Stimulated activated CD4-positive, alpha-beta T cell treated with anti-CD3 and anti-CD28 coated beads, TNF-alpha, amount 100 ng/mL, for 1 hour (primary cell): ENCODE measurements at regions not wholly inside any gene's neighbourhood (a gene's known extent, or its start where the extent isn't known, plus 50 kb on each side); places are given as distances from the start of the nearest gene placed in this dataset.

Source experiments
- DNase-seq, 3 donors: peaks; one replicate each; pipeline ENCODE4 v3.0.0-alpha.2; 2020; ENCODE audit warnings: low read depth in 3 of 3, low spot score in 1 of 3

DNA sequence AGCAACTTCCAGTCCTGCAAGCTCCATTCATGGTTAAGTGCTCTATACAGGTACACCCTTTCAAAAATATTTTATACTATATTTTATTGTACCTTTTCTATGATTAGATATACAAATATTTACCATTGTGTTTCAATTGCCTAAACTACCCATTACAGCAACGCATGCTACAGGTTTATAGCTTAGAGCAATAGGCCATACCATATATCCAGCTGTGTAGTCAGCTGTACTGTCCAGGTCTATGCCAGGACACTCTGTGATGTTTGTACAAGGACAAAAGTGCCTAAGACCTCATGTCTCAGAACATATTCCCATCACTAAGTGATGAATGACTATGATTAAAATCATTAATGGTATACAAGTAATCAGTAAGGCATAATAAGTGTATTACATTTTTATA is 368.7 kb downstream of the CMPK2 start:
- DNase-seq: no peak

DNA sequence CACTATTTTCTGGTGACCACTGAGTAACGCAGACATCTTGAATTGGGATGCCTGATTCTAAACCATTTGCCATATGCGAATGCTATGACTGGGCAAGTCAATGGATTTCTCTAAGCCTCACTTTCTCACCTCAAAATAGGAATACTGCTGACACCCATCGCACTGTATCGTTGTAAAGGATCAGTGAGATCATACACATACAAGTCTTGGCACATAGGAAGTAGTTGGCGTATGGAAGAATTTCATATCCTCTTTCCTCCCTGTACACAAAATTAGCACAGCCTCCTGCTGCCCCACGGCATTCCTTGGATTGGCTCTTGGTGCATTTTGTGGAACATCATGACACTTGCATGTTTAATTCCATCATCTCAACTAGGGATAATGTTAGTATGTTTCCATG is 366.9 kb downstream of the CMPK2 start:
- no peak for DNase-seq

DNA sequence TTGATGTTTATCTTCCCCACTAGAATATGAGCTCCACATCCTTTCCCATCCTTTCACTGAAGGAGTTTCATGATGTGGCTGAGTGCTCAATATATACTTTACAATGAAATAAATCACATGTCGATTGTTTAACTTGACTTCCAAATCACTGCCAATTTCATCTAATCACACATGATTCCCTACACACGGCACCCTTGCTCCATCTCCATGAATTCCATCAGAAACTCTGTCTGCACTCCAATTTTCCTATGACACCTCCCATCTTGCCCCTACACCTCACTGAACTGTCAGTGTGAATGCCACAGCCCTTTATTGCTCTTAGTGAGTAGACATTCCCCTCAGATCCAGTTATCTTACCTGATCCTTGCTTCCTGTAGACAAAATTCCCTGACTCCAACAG is 366.0 kb downstream of the CMPK2 start:
- DNase-seq: no peak

DNA sequence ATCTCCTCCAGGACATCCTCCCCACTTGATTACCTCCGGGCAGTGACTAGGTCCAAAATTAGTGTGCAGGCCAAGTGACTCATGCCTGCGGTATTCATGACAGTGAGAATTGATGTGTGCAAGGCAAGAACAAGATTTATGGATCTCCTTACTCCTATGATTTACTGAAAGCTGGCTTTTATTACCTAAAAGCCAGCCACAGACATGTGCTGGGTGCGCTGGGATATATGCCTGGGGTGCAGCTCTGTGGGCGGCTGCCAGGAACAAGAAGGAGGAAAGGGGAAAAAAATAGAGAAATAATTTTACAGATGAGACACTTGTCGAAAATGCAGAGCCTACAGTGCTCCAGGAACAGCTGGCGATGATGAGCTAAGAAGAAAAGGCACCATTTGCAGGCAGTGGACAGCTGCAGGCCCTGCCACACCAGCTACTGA is 359.3 kb downstream of the CMPK2 start:
- no peak for DNase-seq

DNA sequence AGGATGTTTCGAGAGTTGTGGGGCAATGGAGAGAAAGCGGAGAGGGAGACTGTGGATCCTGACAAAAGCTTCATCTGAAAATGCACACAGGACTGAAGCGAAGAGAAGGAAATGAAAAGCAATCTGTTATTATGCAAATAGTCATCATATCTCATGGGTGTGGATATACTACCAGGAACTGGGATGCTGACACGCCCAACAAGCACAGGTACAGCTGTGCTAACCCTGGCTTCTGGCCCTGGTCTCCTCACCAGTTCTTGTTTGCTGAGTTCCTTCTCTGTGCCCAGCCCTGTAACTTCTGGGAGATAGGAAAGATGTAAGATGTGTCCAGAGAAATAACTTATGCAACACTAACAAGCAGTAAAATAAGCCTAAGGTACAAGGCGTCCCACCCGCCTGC is 358.8 kb downstream of the CMPK2 start:
- no peak for DNase-seq

DNA sequence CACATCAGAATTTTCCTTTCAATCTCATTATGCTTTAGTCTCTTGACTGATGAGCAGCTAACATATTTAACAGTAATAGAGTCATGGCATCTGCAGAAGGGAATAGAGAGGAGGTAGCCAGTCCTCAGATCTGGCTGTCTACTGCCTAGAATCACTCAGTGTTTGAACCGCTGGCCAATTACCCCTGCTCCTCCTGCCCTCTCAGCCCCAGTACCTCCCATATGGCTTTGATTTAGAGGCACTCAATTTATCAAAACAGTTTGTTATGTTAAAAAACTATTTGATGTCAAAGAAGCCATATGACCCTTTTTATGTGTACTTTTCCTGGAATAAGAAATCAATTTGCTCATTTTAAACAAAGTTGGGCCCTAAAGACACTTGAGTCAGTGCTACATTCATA is 355.2 kb downstream of the CMPK2 start:
- no peak for DNase-seq

DNA sequence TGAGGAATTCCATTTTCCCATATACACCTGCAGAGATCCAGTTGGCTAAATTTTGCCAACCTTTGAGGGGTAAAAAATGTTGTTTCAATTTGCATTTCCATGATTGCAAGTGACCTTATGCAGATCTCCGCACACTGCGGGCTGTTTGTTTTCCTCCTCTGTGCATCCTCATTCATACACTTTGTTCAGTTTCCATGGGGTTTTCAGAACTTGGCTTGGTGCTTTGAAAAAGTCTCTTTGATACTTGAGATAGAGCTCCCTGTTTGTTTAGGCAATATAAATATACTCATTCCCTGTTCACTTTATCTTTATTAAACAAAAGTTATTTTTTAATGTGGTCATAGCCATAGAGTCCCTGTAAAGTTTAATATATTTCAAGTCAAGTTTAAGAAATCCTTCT is 353.1 kb downstream of the CMPK2 start:
- DNase-seq: no peak

DNA sequence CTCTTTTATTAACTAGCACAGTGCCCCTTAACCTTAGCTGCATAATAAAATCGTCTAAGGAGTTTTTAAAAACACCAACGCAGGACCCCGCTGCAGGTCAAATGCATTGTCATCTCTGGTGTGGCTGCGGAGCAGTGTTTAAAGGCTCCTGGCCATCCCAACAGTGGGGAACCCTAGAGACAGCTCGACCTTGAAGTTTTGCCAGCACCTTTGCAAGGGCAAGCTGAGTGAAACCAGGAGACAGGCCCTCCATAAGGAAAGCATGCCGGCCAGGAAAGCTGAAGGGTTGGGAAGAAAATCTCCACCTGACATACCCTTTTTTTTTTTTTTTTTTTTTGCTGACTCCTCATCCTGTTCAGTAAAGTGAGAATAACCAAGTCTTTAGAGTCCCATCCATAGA is 349.0 kb downstream of the CMPK2 start:
- no peak for DNase-seq

DNA sequence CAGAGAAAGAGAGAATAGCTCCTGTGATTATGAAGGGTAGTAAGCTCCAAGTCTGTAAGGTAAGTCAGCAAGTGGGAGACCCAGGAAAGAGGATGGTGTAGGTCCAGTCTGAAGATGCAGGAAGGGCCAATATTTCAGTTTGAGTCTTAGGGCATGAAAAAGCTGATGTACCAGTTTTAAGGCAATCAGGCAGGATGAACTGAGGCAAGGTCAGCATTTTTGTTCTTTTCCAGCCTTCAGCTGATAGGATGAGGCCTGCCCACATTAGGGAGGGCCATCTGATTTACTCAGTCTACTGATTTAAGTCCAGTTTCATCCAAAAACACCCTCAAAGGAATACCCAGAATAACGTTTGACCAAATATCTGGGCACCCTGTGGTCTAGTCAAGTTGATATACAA is 347.3 kb downstream of the CMPK2 start:
- DNase-seq: no peak

DNA sequence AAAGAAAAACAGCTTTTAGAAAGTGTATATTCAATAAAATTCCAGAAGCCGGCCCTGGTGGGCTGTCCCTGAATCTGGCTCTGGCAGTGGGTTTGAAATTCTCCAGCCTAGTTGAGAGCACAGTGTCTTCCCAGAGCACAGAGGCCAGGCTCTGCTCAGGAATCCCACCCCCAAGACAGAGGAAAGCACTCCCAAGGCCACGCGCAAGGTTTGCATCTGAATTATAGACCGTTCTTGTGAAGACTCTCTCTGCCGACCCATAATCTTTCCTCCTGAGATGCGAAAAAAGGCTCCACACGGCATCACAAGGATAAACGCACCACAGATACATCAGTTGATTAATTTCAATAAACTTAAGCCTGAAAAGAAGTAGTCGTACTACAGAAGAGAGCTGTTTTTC is 342.2 kb downstream of the CMPK2 start:
- DNase-seq: no peak

DNA sequence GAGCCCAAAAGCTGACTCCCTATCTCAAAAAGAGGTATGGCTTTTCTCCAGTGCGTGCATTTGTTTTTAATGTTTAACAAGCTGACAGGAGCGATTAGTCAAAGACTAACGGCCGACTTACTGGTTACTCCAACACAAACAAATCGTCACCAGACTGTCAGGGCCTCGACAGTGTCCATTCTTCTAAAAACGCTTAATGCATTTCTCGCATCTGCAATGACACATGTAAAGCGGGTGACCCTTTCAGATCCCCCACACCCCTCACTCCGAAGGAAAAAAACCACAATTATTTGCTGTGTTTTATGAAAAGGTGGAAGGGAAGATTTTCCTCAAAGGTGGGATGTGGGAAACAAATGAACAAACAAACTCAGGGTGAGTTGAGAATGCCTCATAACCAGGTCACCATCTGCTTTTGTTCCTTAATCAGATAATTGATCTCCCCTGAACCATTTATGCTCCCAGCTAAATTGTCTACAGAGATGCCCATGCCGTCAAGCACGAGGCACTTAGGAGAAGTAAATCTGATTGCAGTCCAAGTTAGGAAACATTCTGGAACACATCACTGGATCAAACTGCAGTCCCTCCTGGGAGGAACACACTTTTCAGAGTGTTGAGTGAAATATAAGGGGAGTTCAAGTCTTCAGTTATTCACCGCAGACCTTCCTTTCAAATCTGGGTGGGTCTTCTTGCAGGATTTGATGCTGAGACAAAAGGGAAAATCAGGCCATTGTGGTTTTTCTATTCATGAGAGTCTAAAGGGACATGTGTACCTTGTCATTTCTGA is 340.8 kb downstream of the CMPK2 start:
- DNase-seq: no peak

DNA sequence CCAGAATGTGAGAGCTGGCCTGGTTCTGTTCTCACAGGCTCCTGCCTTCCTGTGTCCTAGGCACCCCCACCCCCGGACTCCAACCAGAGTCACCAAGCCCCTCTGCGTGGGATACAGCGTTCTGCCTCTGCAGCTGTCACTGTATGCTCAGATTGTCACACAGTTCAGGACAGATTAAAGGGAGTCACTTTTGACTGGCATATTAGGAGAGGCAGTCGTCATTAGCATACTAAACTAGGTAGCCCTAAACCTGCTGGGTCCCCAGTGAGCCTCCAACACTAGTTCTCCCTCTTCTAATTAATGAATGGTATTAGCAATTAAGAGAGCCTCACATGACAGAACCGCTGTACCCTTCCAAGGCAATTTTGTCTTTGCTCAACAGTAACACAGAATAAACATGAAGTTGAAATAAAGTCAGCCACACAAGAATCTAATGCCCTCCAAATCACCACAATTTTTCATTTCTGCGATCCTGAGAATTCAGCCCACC is 340.2 kb downstream of the CMPK2 start:
- DNase-seq: no peak

DNA sequence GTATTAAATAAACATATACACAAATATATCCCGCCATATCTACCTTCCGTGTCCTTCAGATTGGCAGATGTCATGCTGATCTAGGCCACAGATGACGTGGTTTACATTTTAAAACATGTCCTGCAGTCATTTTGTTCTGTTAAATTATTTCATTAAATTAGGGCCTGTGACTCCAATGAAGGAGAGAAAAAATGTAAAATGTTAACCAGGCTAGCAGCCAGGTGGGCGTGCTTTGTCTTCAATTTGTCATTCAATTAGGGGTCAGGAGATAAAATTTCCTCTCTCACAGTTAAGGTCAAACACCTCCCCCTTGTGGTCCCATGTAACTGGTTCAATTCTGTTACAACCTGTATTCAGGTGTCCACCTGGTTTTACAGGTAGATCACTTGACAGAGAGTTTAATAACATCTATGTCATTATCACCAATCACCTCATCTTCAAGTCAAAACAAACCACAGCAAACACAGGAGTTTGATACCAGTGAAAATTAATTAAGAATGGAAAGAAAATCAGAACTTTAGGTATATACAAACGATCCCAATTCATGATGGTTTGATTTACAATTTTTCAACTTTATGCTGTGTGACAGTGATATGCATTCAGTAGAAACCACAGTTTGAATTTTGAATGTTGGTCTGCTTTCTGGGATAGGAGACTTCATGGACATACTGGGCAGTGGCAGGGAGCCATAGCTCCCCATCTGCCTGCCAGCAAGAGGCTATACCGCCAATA is 339.4 kb downstream of the CMPK2 start:
- no peak for DNase-seq

DNA sequence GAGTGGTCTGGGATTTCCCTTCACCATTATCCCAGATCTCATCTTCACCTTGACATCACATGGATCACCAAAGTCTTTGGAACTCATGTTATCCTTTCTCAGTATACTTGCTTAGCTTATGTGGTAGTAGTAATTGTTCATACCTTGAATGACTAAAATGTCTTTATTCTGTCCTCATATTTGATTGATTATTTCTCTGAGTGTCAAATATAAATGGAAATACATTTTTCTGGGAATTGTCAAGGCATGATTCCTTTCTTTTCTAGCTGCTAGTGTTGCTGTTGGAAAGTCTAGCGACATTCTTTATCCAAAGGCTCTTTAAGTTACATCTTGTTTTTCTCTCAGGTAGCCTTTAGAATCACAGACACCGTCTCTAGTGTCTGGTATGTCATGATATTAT is 334.4 kb downstream of the CMPK2 start:
- no peak for DNase-seq

DNA sequence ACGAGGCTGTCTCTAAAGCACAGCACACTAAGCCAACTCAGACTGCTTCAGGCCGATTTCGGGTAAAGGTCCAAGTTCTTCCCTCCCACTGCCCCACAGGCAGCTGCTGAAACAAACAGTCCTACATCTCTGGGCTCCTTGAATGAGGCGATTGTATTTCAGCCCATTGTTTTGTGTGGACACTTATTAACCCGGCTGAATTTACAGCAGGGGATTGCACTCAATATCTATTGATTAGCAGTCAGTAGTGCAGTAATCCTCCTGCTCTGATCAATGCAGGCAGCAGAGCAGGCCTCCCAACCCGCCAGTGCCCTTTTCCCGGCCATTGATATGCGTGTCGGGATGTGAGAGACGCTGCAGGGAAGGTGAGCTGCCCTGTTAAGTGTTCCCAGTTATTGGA is 330.1 kb downstream of the CMPK2 start:
- DNase-seq: no peak

DNA sequence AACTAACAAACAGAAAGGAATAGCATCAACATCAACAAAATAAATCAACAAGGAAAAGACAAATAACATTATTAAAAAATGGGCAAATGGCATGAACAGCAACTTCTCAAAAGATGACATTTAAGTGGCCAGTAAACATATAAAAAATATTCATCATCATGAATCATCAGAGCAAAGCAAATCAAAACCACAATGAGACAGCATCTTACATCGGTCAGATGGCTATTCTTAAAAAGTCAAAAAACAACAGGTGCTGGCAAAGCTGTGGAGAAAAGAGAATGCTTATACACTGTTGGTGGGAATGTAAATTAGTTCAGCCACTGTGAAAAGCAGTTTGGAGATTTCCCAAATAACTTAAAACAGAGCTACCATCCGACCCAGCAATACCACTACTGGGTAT is 327.1 kb downstream of the CMPK2 start:
- no peak for DNase-seq

DNA sequence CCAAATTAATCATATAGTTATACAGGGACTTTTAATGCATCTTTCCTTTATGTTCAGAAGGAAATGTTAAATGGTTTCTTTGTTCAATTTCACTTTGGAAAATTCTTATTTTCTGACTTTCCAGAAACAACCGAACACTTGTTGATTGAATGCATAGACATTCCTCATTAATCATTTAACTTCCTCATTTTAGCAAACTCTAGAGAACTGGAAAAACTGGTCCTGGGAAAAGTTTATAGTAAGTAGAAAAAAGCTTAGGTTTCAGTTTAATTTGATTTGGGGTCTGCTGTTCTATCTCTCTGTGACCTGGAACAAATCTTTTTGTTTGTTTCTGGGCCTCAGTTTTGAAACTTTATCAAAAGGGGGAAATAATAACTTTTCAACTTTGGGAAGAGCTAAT is 320.4 kb downstream of the CMPK2 start:
- no peak for DNase-seq

DNA sequence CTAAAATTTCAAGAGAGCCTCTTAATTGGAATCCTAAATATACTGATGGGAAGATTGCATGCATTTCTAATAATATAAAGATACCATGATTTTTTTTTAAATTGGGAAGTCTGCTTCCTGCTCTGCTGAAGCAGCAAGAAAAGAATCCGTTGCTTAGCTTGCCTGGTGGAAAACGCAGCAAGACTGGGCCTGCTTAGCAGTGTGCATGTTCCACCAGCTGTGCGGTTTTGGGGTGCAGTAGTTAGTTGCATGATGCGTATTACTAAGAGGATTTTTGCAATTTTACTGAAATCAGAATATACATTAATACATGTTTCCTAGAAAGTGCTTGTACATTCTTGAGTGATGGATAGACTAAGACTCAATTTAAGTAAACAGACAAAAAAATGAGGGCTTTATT is 319.9 kb downstream of the CMPK2 start:
- DNase-seq: no peak

DNA sequence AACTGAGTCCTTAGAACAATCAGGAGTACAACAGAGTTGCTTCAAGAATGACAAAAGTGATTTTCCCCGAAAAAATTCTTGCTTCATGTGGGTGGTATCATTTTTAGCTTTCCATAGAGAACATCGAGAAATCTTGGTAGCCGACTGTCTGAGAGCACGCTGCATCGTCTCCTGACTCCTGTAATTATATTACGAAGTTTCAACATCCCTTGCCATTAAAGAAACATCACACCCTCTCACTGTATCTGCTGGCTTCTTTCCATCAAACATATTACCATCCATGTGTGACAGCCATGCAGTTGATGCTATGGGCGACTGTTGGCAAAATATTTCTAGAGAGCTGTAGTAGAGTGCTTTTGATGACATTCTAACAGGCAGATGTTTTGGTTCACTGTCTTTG is 311.2 kb downstream of the CMPK2 start:
- no peak for DNase-seq

DNA sequence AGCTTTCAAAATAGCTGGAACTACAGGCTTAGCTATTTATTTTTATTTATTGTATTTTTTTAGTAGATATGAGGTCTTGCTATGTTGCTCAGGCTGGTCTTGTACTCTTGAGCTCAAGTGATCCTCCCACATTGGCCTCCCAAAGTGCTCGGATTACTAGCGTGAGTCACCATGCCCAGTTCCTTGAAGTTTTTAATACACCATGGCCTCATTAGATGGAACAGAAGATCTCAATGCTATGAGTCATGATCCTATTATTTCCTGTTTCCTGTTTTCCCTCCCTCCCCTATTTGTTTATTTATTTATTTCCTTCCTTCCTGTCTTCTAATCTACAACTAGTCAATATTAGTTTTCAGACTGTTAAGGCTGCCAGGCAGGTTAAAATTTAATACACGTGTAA is 309.0 kb downstream of the CMPK2 start:
- DNase-seq: no peak

DNA sequence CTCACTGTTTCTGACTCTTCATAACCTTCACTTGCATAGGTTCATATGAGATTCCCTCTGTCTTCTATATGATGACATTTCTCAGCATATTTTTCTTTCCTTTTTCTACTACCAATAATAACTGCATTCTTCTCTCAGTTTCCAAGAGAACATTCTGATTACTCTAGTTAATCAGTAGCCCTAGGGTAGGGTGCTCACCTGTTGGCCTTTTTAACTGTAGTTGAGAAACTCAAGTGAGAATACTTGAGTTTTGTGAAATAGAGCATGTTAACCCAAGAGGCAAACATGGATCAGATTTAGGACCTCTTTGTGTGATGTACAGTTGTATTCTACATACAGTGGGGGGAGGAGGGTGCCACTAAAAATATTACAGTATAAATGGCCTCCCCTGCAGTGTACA is 308.0 kb downstream of the CMPK2 start:
- no peak for DNase-seq

DNA sequence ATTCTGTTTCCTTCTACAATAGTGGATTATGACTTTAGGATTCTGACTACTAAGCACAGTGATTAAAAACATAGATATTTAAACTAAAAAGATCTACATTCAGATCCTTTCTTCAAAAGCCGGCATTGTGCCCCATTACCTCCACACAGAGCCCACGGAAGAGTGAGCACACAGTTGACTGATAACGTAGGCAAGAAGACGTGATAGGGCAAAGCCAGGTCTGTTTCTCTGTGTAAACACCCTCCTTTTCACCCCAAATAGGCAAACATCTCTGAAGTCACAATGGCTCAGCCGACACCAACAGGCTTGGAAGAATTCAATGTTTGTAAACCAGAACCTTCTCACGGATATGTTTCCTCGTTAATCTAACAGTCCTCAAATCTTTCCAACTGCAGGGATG is 302.9 kb downstream of the CMPK2 start:
- no peak for DNase-seq

DNA sequence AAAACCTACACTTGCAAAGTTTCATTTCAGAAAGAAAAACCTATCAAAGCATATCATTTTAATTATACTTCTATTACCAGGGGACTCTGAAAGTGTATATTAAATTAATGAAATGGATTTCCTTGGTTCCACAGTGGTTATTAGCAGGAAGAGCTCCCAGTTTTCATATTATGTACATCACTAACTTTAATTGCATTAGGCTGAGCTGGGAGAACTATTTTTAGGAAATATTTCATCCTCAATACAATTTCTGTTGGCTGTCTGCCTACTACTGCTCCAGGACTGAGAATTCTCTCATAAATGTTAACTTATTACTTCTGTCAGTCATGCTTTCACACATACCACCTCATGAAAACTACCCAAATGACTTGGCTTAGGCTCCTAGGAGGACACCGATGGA is 301.4 kb downstream of the CMPK2 start:
- no peak for DNase-seq
